Iris pigment epithelial cell (primary cell): ENCODE measurements at regions not wholly inside any gene's neighbourhood (a gene's known extent, or its start where the extent isn't known, plus 50 kb on each side); places are given as distances from the start of the nearest gene placed in this dataset.
A peak's percentile ranks its signal among the peaks of the same experiment; 100 is the strongest.
"Not testable (repeated sequence)": the region's sequence is repeated elsewhere in the genome, so short reads cannot be mapped to it uniquely, and the experiment has no call there.

Experiments used
- DNase-seq: peaks from one replicate; pipeline ENCODE4 v3.0.0-alpha.2; 2011; ENCODE audit warnings: low read depth

GRCh38 chr2:107108556-107108955 is 222.6 kb upstream of the ST6GAL2 start:
- peak; percentile 89 for DNase-seq

- DNase-seq, result no peak
Measured at GRCh38 chr2:107111623-107112022, 225.7 kb upstream of the ST6GAL2 start.

- DNase-seq, result no peak
Measured at GRCh38 chr2:107112561-107112960, 226.6 kb upstream of the ST6GAL2 start.

GRCh38 chr2:107128381-107128780 is 242.4 kb upstream of the ST6GAL2 start:
- no peak for DNase-seq

- no peak for DNase-seq
Measured at GRCh38 chr2:107132070-107132469, 246.1 kb upstream of the ST6GAL2 start.

GRCh38 chr2:107132746-107133145 is 246.8 kb upstream of the ST6GAL2 start:
- no peak for DNase-seq

GRCh38 chr2:107133412-107133811 is 247.4 kb upstream of the ST6GAL2 start:
- DNase-seq, result no peak

- no peak for DNase-seq
Measured at GRCh38 chr2:107136733-107137132, 250.8 kb upstream of the ST6GAL2 start.

- no peak for DNase-seq
Measured at GRCh38 chr2:107137706-107138105, 251.7 kb upstream of the ST6GAL2 start.

- DNase-seq, result no peak
Measured at GRCh38 chr2:107146181-107146580, 260.2 kb upstream of the ST6GAL2 start.

GRCh38 chr2:107146645-107147044 is 260.7 kb upstream of the ST6GAL2 start:
- DNase-seq, result not testable (repeated sequence)

- DNase-seq, result no peak
Measured at GRCh38 chr2:107148055-107148454, 262.1 kb upstream of the ST6GAL2 start.

GRCh38 chr2:107148496-107148895 is 262.5 kb upstream of the ST6GAL2 start:
- no peak for DNase-seq

- DNase-seq, result no peak
Measured at GRCh38 chr2:107160640-107161239, 274.8 kb upstream of the ST6GAL2 start.

GRCh38 chr2:107168141-107168540 is 282.2 kb upstream of the ST6GAL2 start:
- no peak for DNase-seq

GRCh38 chr2:107174171-107174570 is 288.2 kb upstream of the ST6GAL2 start:
- peak; percentile 1 for DNase-seq

- no peak for DNase-seq
Measured at GRCh38 chr2:107182981-107183380, 297.0 kb upstream of the ST6GAL2 start.

- DNase-seq, result no peak
Measured at GRCh38 chr2:107187870-107188269, 301.9 kb upstream of the ST6GAL2 start.

GRCh38 chr2:107195631-107196030 is 309.7 kb upstream of the ST6GAL2 start:
- DNase-seq, result no peak

GRCh38 chr2:107197594-107198294 is 311.8 kb upstream of the ST6GAL2 start:
- no peak for DNase-seq

GRCh38 chr2:107202962-107203591 is 317.1 kb upstream of the ST6GAL2 start:
- DNase-seq, result no peak

- DNase-seq, result no peak
Measured at GRCh38 chr2:107215401-107216350, 329.7 kb upstream of the ST6GAL2 start.
